ENCODE measurements at regions not wholly inside any gene's neighbourhood (a gene's known extent, or its start where the extent isn't known, plus 50 kb on each side); places are given as distances from the start of the nearest gene placed in this dataset.

- in situ Hi-C loops (cut with MboI; ENCODE audit: low pct_unique_long_range_greater_than_20kb, low sequenced_read_pairs, unreplicated experiment), result no loop called here
- no peak for DNase-seq (ENCODE audit: low spot score)
- TF ChIP-seq CTCF (IDR thresholded peaks at IDR 0.05; ENCODE audit: extremely low read depth, insufficient read depth, missing control alignments), result no peak
Measured at GRCh38 chr5:167463939-167464338, 827.5 kb upstream of the WWC1 start.

DNA sequence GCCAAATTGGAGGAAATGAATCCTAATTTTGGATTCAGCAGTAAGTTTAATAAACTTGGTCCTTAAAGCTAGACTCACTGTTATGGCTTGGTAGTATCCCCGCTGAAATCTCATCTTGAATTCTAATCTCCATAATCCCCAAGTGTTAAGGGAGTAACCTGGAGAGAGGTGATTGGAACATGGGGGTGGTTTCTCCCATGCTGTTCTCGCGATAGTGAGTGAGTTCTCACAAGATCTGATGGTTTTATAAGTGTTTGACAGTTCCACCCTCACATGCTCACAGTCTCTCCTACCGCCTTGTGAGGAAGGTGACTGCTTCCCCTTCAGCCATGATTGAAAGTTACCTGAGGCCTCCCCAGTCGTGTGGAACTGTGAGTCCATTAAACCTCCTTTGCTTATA, 824.5 kb upstream of the WWC1 start:
- no peak for TF ChIP-seq CTCF (IDR thresholded peaks at IDR 0.05; ENCODE audit: extremely low read depth, insufficient read depth, missing control alignments)
- in situ Hi-C loops (cut with MboI; ENCODE audit: low pct_unique_long_range_greater_than_20kb, low sequenced_read_pairs, unreplicated experiment), result no loop called here
- no peak for DNase-seq (ENCODE audit: low spot score)

DNA sequence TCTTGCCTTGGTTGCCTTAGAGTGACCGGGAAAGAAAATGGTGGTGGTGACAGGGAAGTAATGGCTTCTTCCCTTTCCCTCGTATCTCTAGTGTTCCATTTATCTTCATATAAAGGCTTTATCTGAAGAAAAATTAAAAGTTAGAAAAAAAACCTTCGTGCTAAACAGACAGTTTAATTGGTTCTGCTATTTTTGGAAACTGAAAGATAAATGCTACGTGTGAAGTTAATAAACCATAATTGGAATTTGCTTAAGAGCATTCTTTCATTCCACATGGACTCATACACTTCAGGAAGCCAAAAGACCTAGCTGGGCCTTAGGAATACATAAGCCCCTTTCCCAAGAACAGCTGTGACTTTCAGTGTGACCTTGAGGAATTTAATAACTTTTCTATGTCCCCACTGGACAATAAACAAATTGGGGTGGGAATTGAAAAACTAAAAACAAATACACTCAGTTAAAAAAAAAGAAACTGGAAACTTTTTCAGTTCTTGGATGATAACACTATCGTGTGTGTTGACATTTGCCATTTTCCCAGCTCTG, 818.8 kb upstream of the WWC1 start:
- in situ Hi-C loops (cut with MboI; ENCODE audit: low pct_unique_long_range_greater_than_20kb, low sequenced_read_pairs, unreplicated experiment), result no loop called here
- no peak for TF ChIP-seq CTCF (IDR thresholded peaks at IDR 0.05; ENCODE audit: extremely low read depth, insufficient read depth, missing control alignments)
- no peak for DNase-seq (ENCODE audit: low spot score)

DNA sequence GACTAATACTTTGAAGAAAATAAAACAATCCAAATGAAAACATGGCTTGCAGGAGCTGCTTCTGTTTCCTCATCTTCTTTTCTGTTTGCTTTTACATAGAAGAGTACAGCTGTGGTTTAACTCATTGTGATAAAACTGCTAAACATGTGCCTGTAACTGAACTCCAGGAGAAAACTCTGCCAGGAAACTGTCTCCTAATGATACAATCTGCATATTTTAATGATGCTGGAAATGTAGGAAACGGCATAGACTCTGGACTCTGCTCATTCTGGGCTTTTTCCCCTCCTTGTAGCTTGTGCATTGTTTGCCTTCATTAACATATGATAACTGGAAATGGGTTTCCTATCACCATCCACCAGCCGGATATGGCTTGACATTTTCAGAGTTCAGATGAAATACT, 813.3 kb upstream of the WWC1 start:
- no peak for DNase-seq (ENCODE audit: low spot score)
- no peak for TF ChIP-seq CTCF (IDR thresholded peaks at IDR 0.05; ENCODE audit: extremely low read depth, insufficient read depth, missing control alignments)
- in situ Hi-C loops (cut with MboI; ENCODE audit: low pct_unique_long_range_greater_than_20kb, low sequenced_read_pairs, unreplicated experiment), result no loop called here

GRCh38 chr5:167479779-167480178, 811.7 kb upstream of the WWC1 start:
- TF ChIP-seq CTCF (IDR thresholded peaks at IDR 0.05; ENCODE audit: extremely low read depth, insufficient read depth, missing control alignments), result no peak
- in situ Hi-C loops (cut with MboI; ENCODE audit: low pct_unique_long_range_greater_than_20kb, low sequenced_read_pairs, unreplicated experiment), result no loop called here
- no peak for DNase-seq (ENCODE audit: low spot score)

DNA sequence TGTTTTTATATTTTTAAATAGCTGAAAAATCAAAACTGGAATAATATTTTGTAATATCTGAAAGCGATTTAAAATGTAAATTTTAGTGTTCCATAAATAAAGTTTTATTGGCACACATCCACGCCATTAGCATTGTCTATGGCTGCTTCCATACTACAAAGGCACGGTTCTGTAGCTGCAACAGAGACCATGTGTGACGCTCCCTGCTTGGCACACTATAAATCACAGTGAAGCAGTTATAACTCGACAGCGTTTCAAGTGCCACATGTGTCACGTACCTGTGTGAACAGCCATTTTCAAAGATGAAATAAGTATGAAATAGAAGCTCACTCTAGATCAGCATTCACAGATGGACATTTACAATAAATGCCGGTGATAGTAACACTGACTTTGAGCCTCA, 810.1 kb upstream of the WWC1 start:
- no peak for DNase-seq (ENCODE audit: low spot score)
- in situ Hi-C loops (cut with MboI; ENCODE audit: low pct_unique_long_range_greater_than_20kb, low sequenced_read_pairs, unreplicated experiment), result no loop called here
- TF ChIP-seq CTCF (IDR thresholded peaks at IDR 0.05; ENCODE audit: extremely low read depth, insufficient read depth, missing control alignments), result no peak

GRCh38 chr5:167482555-167482954, 808.9 kb upstream of the WWC1 start:
- in situ Hi-C loops (cut with MboI; ENCODE audit: low pct_unique_long_range_greater_than_20kb, low sequenced_read_pairs, unreplicated experiment), result no loop called here
- no peak for TF ChIP-seq CTCF (IDR thresholded peaks at IDR 0.05; ENCODE audit: extremely low read depth, insufficient read depth, missing control alignments)
- DNase-seq (ENCODE audit: low spot score), result no peak
